CD4-positive, alpha-beta T cell treated with Interleukin-2 at 100 ng/mL for 4 hours (primary cell): ENCODE measurements at regions not wholly inside any gene's neighbourhood (a gene's known extent, or its start where the extent isn't known, plus 50 kb on each side); places are given as distances from the start of the nearest gene placed in this dataset.
"Not testable (repeated sequence)": the region's sequence is repeated elsewhere in the genome, so short reads cannot be mapped to it uniquely, and the experiment has no call there.

Source experiments
- DNase-seq: peaks from one replicate; pipeline ENCODE4 v3.0.0-alpha.2; 2020; ENCODE audit warnings: low spot score

- DNase-seq, result peak; percentile 20
These were observed 56.6 kb upstream of the GOLGA8N start for GRCh38 chr15:32536507-32537172.

DNA sequence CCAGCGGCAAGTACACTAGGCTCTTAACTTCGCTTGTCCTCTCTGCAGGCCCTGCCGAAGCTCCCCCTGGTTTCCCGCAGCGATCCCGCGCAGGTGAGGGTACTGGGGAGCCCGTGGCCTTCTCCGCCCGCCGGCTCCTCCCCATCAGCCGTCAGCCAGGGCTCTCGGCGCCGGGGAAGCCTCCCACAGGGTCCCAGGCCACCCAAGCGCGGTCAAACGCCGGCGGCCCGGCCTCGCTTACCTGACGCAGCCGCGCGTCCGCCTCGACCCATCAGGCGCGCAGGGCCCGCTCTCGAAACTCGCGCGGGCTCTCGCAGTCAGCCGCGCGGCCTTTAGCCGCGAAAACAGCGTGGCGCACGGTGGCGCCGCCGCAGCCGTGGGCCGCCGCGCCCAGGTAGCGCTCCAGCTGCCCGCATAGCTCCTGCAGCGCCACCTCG lies 57.2 kb upstream of the GOLGA8N start:
- DNase-seq, result not testable (repeated sequence)

DNA sequence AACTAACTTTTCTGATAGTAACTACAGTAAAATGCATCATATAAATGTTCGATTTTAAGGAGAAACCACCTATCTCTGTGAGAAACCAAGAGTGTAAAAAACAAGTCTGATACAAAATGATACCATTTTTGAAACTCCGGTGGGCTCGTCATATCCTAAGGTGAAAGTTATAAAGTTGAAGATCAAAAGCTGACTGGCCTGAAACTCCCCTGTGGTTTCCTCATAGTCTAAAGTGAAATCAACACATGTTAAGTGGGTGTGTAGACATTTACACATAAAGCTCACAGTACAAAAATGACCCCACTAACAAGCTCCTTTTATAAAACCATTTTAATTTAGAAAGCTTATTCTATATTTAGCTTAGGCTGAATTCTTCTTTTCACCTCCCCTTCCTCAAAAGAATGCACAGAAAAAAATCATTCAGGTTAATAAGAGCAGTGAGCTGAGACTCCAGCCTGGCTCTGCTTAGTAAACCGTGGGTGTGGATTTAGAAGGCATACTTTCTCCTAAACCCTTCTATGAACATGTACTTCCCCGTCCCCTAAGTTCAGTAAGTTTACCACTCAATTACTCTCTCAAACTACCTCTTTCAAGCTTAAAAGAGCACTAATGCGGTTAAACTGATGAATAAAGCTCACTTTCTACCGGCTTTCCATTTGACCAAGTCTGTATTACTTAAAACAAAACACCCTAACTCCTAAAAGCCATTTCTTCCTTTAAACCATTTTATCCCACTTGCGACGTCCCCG lies 57.9 kb upstream of the GOLGA8N start:
- DNase-seq, result not testable (repeated sequence)

DNA sequence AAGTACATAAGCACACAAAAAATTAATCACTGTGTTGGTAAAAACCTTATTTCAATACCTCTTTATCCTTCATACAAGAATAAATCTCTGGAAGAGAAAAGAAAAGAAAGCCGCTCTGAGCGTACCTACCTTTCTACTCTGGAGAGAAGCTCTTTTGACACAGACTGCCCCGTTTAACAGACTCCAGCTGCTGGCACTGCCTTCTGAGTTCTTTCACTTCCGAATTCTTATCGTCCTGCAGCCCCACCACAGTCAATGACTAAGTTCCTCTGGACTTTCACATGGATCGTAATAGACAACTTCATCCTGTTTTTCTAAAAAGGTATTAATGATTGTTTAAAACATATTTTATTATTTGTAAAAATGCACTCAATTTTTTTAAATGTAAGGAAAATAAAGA lies 67.5 kb upstream of the GOLGA8O start:
- not testable (repeated sequence) for DNase-seq

GRCh38 chr15:32522421-32522820 lies 67.0 kb upstream of the GOLGA8O start:
- not testable (repeated sequence) for DNase-seq

GRCh38 chr15:32518976-32519375 lies 63.5 kb upstream of the GOLGA8O start:
- DNase-seq, result not testable (repeated sequence)

- DNase-seq, result not testable (repeated sequence)
These were observed 62.6 kb upstream of the GOLGA8O start for GRCh38 chr15:32518013-32518412.

DNA sequence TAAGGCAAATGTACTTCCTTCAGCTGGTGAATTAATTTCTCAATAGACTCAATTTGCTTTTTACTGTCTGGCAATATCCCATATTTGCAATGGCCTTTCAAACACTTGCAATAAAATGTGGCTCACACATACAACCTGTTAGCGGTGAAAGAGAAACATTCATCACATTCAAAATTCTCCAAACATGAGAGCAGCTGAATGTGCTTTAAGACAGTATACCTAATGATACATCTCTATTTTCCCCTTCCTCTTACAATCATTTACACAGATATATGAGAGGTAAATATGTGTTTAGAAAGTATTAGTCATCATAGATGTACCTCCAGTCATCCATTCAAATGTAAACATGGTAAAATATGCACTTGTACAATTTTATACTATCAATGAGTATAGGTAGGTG lies 61.5 kb upstream of the GOLGA8O start:
- DNase-seq, result not testable (repeated sequence)

DNA sequence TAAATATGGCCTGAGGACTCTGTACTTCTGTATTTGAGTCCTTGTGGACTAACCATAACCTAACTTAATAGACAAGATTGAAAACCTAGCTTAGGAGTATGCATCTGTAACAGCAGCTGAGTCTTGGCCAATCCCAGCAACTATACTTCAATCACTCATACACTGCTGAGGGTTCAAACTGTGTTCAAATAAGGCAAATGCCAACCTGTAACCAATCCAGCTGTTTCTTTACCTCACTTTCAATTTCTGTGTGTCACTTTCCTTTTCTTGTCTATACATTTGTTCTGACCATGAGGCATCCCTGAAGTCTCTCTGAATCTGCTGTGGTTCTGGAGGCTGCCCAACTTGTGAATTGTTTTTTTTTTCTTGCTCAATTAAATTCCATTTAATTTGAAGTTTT lies 57.9 kb upstream of the GOLGA8O start:
- not testable (repeated sequence) for DNase-seq

- not testable (repeated sequence) for DNase-seq
These were observed 54.6 kb upstream of the GOLGA8O start for GRCh38 chr15:32510027-32510426.

- not testable (repeated sequence) for DNase-seq
These were observed 52.6 kb upstream of the GOLGA8O start for GRCh38 chr15:32508081-32508480.

DNA sequence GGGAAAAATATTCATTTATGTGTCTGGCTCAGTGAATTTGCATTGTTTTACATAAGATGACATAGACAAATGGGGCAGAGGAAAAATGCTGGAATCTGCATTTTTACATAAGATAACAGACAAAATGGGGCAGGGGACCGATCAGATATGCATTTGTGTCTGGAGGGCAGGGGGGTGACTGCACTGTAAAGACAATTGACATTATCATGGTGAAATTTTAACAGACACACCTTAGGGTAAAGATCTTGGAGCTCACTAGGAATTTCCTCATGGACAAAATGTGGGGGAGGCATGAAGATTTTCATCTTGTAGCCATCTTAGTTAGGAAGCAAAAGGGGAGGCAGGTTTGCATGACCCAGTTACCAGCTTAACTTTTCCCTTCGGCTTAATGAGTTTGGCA lies 51.4 kb upstream of the GOLGA8O start:
- not testable (repeated sequence) for DNase-seq

DNA sequence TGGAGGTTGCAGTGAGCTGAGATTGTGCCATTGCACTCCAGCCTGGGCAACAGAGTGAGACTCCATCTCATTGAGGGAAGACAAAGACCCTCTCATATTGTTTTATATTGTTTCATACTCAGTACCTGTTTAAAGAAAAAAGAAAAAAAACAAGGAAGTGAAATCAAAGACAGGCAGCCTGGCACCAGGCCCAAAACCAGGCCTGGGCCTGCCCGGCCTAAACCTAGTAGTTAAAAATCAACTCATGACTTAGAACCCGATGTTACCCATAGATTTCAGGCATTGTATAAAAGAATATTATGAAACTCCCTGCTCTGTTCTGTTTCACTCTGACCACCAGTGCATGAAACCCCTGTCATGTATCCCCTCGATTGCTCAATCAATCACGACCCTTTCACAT lies 50.2 kb upstream of the GOLGA8O start:
- not testable (repeated sequence) for DNase-seq
